ENCODE measurements at regions not wholly inside any gene's neighbourhood (a gene's known extent, or its start where the extent isn't known, plus 50 kb on each side); places are given as distances from the start of the nearest gene placed in this dataset.

DNA sequence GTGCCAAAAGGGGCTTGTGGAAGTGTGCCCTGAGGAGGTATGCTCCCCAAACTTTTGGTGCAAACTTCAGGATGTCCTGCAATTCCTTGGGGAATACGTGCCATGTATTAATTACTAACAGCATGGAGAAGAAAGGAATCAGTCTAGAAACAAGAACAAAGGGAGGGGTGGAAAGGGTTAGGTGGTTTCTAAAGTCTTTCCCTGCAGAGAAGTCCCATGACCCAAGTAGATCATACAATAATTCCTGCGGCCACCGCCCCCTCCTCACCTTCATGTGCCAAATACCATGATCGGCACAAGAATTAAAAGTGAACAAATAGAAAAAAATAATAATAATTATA lies 258.2 kb downstream of the PLPP3 start:
- H3K4me3 ChIP-seq (ENCODE audit: low read depth, low read length) = no peak overlapping the region
- TF ChIP-seq, protein P1, sequence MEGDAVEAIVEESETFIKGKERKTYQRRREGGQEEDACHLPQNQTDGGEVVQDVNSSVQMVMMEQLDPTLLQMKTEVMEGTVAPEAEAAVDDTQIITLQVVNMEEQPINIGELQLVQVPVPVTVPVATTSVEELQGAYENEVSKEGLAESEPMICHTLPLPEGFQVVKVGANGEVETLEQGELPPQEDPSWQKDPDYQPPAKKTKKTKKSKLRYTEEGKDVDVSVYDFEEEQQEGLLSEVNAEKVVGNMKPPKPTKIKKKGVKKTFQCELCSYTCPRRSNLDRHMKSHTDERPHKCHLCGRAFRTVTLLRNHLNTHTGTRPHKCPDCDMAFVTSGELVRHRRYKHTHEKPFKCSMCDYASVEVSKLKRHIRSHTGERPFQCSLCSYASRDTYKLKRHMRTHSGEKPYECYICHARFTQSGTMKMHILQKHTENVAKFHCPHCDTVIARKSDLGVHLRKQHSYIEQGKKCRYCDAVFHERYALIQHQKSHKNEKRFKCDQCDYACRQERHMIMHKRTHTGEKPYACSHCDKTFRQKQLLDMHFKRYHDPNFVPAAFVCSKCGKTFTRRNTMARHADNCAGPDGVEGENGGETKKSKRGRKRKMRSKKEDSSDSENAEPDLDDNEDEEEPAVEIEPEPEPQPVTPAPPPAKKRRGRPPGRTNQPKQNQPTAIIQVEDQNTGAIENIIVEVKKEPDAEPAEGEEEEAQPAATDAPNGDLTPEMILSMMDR (IDR thresholded peaks at IDR 0.05; ENCODE audit: low read depth, low read length, missing control alignments) = no peak
- no peak for DNase-seq (ENCODE audit: low read depth)

DNA sequence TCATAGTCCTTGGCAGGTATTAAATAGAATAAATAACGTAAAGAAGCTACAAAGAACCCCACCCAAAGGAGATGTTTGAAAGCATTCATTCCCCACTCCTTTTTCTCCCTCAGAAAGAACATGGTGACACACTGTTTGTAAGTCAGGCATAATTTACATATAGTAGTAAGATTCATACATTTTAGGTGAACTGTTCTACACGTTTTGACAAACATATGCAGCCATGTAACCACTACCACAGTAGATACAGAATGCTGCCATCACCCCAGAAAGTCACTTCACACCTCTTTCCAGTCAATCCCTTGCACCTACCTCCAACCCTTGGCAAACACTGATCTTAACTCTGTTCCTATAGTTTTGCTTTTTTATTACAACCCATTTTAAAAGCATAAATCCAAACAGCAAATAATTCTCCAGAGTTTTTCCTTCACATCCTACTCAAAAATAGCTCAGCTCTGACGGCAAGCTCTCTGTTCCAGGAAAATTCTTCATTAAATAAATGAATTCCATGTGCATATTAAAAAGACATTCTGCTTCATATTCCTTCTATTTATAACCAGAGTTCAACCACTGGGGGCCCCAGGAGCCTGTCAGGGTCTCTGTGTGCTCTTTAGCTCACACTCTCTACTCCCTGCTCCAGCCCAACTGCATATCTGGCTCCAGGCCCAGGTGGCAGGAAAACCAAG lies 258.8 kb downstream of the PLPP3 start:
- no peak for DNase-seq (ENCODE audit: low read depth)
- TF ChIP-seq, protein P1 (IDR thresholded peaks at IDR 0.05; ENCODE audit: low read depth, low read length, missing control alignments) = no peak
- no peak overlapping the region for H3K4me3 ChIP-seq (ENCODE audit: low read depth, low read length)

DNA sequence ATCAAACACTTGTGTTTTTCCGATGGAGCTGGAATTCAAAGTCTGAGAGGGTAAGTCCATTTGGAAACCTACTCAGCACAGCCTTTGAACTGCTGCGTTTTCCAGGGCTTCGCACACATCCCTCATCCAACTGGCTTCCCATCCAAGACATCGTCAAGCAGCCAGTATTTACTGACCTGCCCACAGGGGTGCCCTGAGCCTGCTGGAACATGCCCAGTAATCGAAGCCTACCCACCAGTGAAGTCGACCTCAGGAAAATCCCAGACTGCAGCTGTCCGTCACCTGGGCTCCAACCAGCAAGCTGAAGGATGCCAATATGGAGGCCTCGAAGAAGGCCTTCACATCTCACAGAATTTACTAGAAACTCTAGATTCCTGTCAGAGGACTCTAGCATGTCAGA lies 261.6 kb downstream of the PLPP3 start:
- no peak for DNase-seq (ENCODE audit: low read depth)
- TF ChIP-seq, protein P1 (IDR thresholded peaks at IDR 0.05; ENCODE audit: low read depth, low read length, missing control alignments) = no peak
- H3K4me3 ChIP-seq (ENCODE audit: low read depth, low read length) = no peak overlapping the region

- TF ChIP-seq, protein P1 (IDR thresholded peaks at IDR 0.05; ENCODE audit: low read depth, low read length, missing control alignments) = no peak
- no peak overlapping the region for H3K4me3 ChIP-seq (ENCODE audit: low read depth, low read length)
- no peak for DNase-seq (ENCODE audit: low read depth)
Observed at GRCh38 chr1:56315293-56315942, 263.9 kb downstream of the PLPP3 start.

- TF ChIP-seq, protein P1 (IDR thresholded peaks at IDR 0.05; ENCODE audit: low read depth, low read length, missing control alignments) = no peak
- DNase-seq (ENCODE audit: low read depth) = no peak
- H3K4me3 ChIP-seq (ENCODE audit: low read depth, low read length) = no peak overlapping the region
Observed at GRCh38 chr1:56313560-56313959, 265.8 kb downstream of the PLPP3 start.

- DNase-seq (ENCODE audit: low read depth) = no peak
- H3K4me3 ChIP-seq (ENCODE audit: low read depth, low read length) = no peak overlapping the region
- TF ChIP-seq, protein P1 (IDR thresholded peaks at IDR 0.05; ENCODE audit: low read depth, low read length, missing control alignments) = no peak
Observed at GRCh38 chr1:56311766-56312165, 267.6 kb downstream of the PLPP3 start.

GRCh38 chr1:56310945-56311344 lies 268.4 kb downstream of the PLPP3 start:
- TF ChIP-seq, protein P1 (IDR thresholded peaks at IDR 0.05; ENCODE audit: low read depth, low read length, missing control alignments) = no peak
- DNase-seq (ENCODE audit: low read depth) = no peak
- H3K4me3 ChIP-seq (ENCODE audit: low read depth, low read length) = no peak overlapping the region

Data from GM12864 (cell line).